ENCODE measurements at regions not wholly inside any gene's neighbourhood (a gene's known extent, or its start where the extent isn't known, plus 50 kb on each side); places are given as distances from the start of the nearest gene placed in this dataset.
A peak's percentile ranks its signal among the peaks of the same experiment; 100 is the strongest.
"Not testable (repeated sequence)": the region's sequence is repeated elsewhere in the genome, so short reads cannot be mapped to it uniquely, and the experiment has no call there.

GRCh38 chr14:22383515-22384166 lies 205.4 kb downstream of the DAD1 start:
- no peak for DNase-seq

GRCh38 chr14:22382955-22383354 lies 206.1 kb downstream of the DAD1 start:
- DNase-seq: no peak

GRCh38 chr14:22382395-22382794 lies 206.6 kb downstream of the DAD1 start:
- no peak for DNase-seq

- no peak for DNase-seq
These were observed 207.3 kb downstream of the DAD1 start for GRCh38 chr14:22381766-22382165.

- no peak for DNase-seq
These were observed 207.6 kb downstream of the DAD1 start for GRCh38 chr14:22381408-22381760.

- no peak for DNase-seq
These were observed 208.2 kb downstream of the DAD1 start for GRCh38 chr14:22380571-22381407.

- no peak for DNase-seq
These were observed 209.3 kb downstream of the DAD1 start for GRCh38 chr14:22379727-22380126.

- no peak for DNase-seq
These were observed 210.8 kb downstream of the DAD1 start for GRCh38 chr14:22378181-22378580.

- DNase-seq: peak; percentile 66
These were observed 213.6 kb downstream of the DAD1 start for GRCh38 chr14:22375321-22375930.

- no peak for DNase-seq
These were observed 218.8 kb downstream of the DAD1 start for GRCh38 chr14:22370084-22370847.

GRCh38 chr14:22358726-22359125 lies 230.3 kb downstream of the DAD1 start:
- no peak for DNase-seq

GRCh38 chr14:22349281-22349680 lies 239.7 kb downstream of the DAD1 start:
- not testable (repeated sequence) for DNase-seq

- DNase-seq: no peak
These were observed 244.4 kb downstream of the DAD1 start for GRCh38 chr14:22344673-22345072.

- not testable (repeated sequence) for DNase-seq
These were observed 244.8 kb downstream of the DAD1 start for GRCh38 chr14:22344209-22344608.

- no peak for DNase-seq
These were observed 248.0 kb downstream of the DAD1 start for GRCh38 chr14:22341049-22341448.

- DNase-seq: no peak
These were observed 249.9 kb downstream of the DAD1 start for GRCh38 chr14:22338917-22339715.

- DNase-seq: no peak
These were observed 250.6 kb downstream of the DAD1 start for GRCh38 chr14:22338381-22338780.

- no peak for DNase-seq
These were observed 251.1 kb downstream of the DAD1 start for GRCh38 chr14:22337938-22338337.

GRCh38 chr14:22337521-22337920 lies 251.5 kb downstream of the DAD1 start:
- DNase-seq: no peak

- no peak for DNase-seq
These were observed 253.0 kb downstream of the DAD1 start for GRCh38 chr14:22336031-22336430.

- no peak for DNase-seq
These were observed 254.4 kb downstream of the DAD1 start for GRCh38 chr14:22334627-22335026.

- no peak for DNase-seq
These were observed 254.8 kb downstream of the DAD1 start for GRCh38 chr14:22334275-22334577.
